Chondrocyte (in vitro differentiated cells): ENCODE measurements at regions not wholly inside any gene's neighbourhood (a gene's known extent, or its start where the extent isn't known, plus 50 kb on each side); places are given as distances from the start of the nearest gene placed in this dataset.

Source experiments
- DNase-seq: peaks from one replicate; pipeline ENCODE4 v3.0.0; 2021; ENCODE audit warnings: mixed read lengths, low spot score
- H3K27ac Mint-ChIP-seq: one replicate; pipeline ENCODE4 v1.8.0; 2021; ENCODE audit warnings: mild to moderate bottlenecking, moderate library complexity, mixed read lengths; ENCODE audit not compliant: unreplicated experiment
- H3K27me3 Mint-ChIP-seq: 2 replicates; pipeline ENCODE4 v1.8.0; 2021; ENCODE audit warnings: low read depth, mixed read lengths
- H3K36me3 Mint-ChIP-seq: 2 replicates; pipeline ENCODE4 v1.8.0; 2021; ENCODE audit warnings: low read depth, mixed read lengths
- H3K4me1 Mint-ChIP-seq: 2 replicates; pipeline ENCODE4 v1.8.0; 2021; ENCODE audit warnings: low read depth, mild to moderate bottlenecking, mixed read lengths
- H3K4me3 Mint-ChIP-seq: one replicate; pipeline ENCODE4 v1.8.0; 2021; ENCODE audit warnings: mild to moderate bottlenecking, moderate library complexity, mixed read lengths; ENCODE audit not compliant: unreplicated experiment
- H3K9me3 Mint-ChIP-seq: 2 replicates; pipeline ENCODE4 v1.8.0; 2021; ENCODE audit warnings: low read depth, mixed read lengths
- CTCF ChIP-seq: fragments of 200-600 bp; sonication (generic); IDR thresholded peaks from 2 replicates; pipeline ENCODE4 v1.5.0; 2021; ENCODE audit warnings: antibody characterized with exemption, mild to moderate bottlenecking, moderate library complexity

GRCh38 chr10:100655760-100656421 lies 89.5 kb upstream of the PAX2 start:
- no peak for TF ChIP-seq CTCF
- peak overlapping the region; percentile 46 for H3K4me3 Mint-ChIP-seq
- DNase-seq = no peak

GRCh38 chr10:100656454-100656853 lies 88.9 kb upstream of the PAX2 start:
- no peak for DNase-seq
- no peak for TF ChIP-seq CTCF
- Mint-ChIP-seq H3K4me3 (no peak overlapping the region), H3K9me3 (peaks cover 2% of the 10 kb centered on the region), H3K27ac (no peak overlapping the region), H3K4me1 (peaks cover 22% of the 10 kb centered on the region), H3K36me3 (peaks cover 3% of the 10 kb centered on the region), H3K27me3 (peaks cover 75% of the 10 kb centered on the region)

More at GRCh38 chr10:100655760-100656421, 89.5 kb upstream of the PAX2 start:
- Mint-ChIP-seq H3K27me3 (peaks cover 72% of the 10 kb centered on the region), H3K36me3 (peaks cover 3% of the 10 kb centered on the region), H3K9me3 (peaks cover 2% of the 10 kb centered on the region), H3K27ac (no peak overlapping the region), H3K4me1 (peaks cover 22% of the 10 kb centered on the region)

- no peak for DNase-seq
- no peak for TF ChIP-seq CTCF
- Mint-ChIP-seq H3K36me3 (peaks cover 1% of the 10 kb centered on the region), H3K4me1 (peaks cover 22% of the 10 kb centered on the region), H3K27ac (no peak overlapping the region), H3K4me3 (no peak overlapping the region), H3K9me3 (peaks cover 2% of the 10 kb centered on the region), H3K27me3 (peaks cover 78% of the 10 kb centered on the region)
Observed at GRCh38 chr10:100658269-100658668, 87.1 kb upstream of the PAX2 start.

- peaks cover 1% of the 10 kb centered on the region for H3K36me3 Mint-ChIP-seq
- no peak overlapping the region for H3K27ac Mint-ChIP-seq
- no peak overlapping the region for H3K4me3 Mint-ChIP-seq
- H3K9me3 Mint-ChIP-seq = peaks cover 2% of the 10 kb centered on the region
- H3K4me1 Mint-ChIP-seq = peaks cover 17% of the 10 kb centered on the region
- TF ChIP-seq CTCF = no peak
- no peak for DNase-seq
- H3K27me3 Mint-ChIP-seq = peaks cover 80% of the 10 kb centered on the region
Observed at GRCh38 chr10:100659361-100660098, 85.9 kb upstream of the PAX2 start.

- Mint-ChIP-seq H3K4me3 (no peak overlapping the region), H3K27ac (no peak overlapping the region), H3K36me3 (peaks cover 1% of the 10 kb centered on the region), H3K4me1 (peaks cover 11% of the 10 kb centered on the region), H3K9me3 (peaks cover 2% of the 10 kb centered on the region), H3K27me3 (peaks cover 81% of the 10 kb centered on the region)
- no peak for TF ChIP-seq CTCF
- DNase-seq = no peak
Observed at GRCh38 chr10:100660365-100660764, 85.0 kb upstream of the PAX2 start.
